ENCODE measurements at regions not wholly inside any gene's neighbourhood (a gene's known extent, or its start where the extent isn't known, plus 50 kb on each side); places are given as distances from the start of the nearest gene placed in this dataset.
"Not testable (repeated sequence)": the region's sequence is repeated elsewhere in the genome, so short reads cannot be mapped to it uniquely, and the experiment has no call there.

- no peak overlapping the region for H3K4me3 Mint-ChIP-seq
- no peaks in the 10 kb centered on the region for H3K36me3 Mint-ChIP-seq
- no peak for ATAC-seq
- DNase-seq: no peak
- no peaks in the 10 kb centered on the region for H3K4me1 Mint-ChIP-seq
- POLR2A ChIA-PET: no interaction called here
- no peaks in the 10 kb centered on the region for H3K27me3 Mint-ChIP-seq
- no peak overlapping the region for H3K27ac Mint-ChIP-seq
- peaks cover 0 to 6% (median 0%) of the 10 kb centered on the region in 9 donors for H3K9me3 Mint-ChIP-seq
These were observed 1021.7 kb downstream of the NR2F1-AS1 start for GRCh38 chr5:92559331-92559730.

- H3K36me3 Mint-ChIP-seq: no peaks in the 10 kb centered on the region
- no peaks in the 10 kb centered on the region for H3K4me1 Mint-ChIP-seq
- POLR2A ChIA-PET: no interaction called here
- no peak overlapping the region for H3K4me3 Mint-ChIP-seq
- DNase-seq: no peak
- no peak overlapping the region for H3K27ac Mint-ChIP-seq
- H3K9me3 Mint-ChIP-seq: peaks cover 0 to 6% (median 0%) of the 10 kb centered on the region in 9 donors
- no peak for ATAC-seq
- no peaks in the 10 kb centered on the region for H3K27me3 Mint-ChIP-seq
These were observed 1024.3 kb downstream of the NR2F1-AS1 start for GRCh38 chr5:92556747-92557146.

DNA sequence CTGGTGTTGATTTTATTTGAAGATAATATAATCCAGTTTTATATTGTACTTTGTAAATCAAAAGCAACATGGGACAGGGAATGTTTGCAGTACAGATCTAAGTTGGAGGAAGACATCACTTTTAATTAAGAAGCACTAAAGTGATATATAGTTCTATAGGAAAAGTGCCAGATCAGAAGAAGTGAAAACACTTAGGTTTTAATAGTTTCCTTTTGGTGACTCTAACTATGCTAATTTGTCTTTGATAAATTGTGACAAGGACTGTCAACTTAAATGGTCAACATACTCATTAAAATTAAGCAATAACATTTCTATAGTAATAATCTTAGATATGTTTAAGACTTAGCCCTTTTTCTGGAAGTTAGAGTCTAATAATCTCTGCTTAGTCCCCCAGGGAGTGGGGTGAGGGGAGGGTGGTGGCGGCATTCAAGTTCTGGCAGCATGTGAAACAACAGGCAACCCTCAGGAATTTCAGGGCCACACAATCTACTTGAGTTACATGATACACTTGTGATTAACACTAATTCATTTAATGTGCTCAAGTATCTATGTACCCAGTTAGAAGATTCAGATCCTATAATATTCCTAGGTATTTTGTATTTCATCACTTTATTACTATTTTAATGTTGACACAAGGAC is 1026.5 kb downstream of the NR2F1-AS1 start:
- H3K9me3 Mint-ChIP-seq: peaks cover 0 to 6% (median 0%) of the 10 kb centered on the region in 9 donors

DNA sequence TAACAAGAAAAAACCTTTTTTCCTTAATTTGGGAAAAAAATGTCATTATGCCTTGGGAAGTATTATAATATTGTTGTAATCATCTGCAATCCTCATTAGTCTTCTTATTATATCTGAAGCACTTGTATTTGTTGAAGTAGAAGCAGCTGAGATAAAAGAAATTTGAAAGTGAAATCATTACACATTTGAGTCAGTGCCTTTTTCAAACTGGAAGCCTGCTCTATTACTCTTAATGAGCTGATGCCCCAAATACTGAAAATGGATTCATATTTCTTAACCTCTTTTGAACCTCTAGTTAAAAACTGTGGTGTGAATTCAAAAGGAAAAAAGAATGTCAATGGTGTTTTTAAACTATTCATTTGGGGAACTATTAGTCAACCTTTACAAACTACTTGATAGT is 1027.7 kb downstream of the NR2F1-AS1 start:
- no peaks in the 10 kb centered on the region for H3K4me1 Mint-ChIP-seq

More for the DNA sequence above, 1026.5 kb downstream of the NR2F1-AS1 start:
- Mint-ChIP-seq H3K4me3 (no peak overlapping the region), H3K27me3 (no peaks in the 10 kb centered on the region), H3K36me3 (no peaks in the 10 kb centered on the region), H3K27ac (no peak overlapping the region), H3K4me1 (no peaks in the 10 kb centered on the region)
- ATAC-seq (no peak), DNase-seq (no peak)
- POLR2A ChIA-PET: no interaction called here

DNA sequence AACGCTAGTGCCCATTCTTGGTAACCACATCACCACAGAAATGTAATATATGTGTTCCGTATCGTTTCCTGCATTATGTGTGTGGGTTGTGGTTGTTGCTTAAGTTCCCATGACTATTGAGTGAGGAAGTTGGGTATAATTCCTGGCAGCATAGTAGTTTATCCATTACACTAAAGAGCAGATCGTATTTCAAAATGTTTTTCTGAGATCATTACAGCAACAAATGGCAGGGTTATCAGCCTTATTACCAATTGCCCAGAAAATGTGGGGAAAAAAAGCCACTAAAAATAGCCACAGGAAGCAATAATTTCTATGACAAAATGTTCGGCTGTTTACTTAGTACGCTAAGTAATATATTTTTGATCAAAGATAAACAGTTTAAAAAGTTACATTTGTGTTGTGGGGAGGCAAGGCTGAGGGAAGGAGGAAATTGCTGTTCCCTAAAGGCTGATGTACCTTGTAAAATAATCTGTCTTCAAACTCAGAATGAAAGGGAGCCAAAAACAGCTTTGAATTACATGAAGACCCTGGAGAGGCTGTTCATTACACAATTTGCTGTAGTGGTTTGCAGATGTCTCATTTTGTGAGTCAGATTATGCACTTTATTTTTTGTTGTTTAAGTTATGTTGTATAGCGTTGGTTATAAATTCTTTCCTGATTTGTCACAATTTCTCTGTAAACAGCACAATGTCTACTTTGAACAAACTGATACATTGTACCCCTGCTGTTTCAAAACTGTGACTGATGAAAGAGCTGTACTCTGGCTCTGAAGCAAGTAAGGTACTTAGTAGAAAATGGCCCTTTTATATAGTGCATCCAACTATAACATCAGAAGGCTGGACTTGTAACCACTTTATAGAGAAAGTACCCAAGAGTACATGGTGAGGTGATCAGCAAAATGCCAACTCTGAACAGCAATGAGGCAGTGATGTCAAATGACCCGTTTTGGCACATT is 1028.5 kb downstream of the NR2F1-AS1 start:
- no peaks in the 10 kb centered on the region for H3K27me3 Mint-ChIP-seq
- H3K36me3 Mint-ChIP-seq: no peaks in the 10 kb centered on the region
- ATAC-seq (no peak), DNase-seq (no peak)
- H3K9me3 Mint-ChIP-seq: peaks cover 0 to 6% (median 0%) of the 10 kb centered on the region in 9 donors
- POLR2A ChIA-PET: no interaction called here
- H3K4me3 Mint-ChIP-seq: no peak overlapping the region
- no peaks in the 10 kb centered on the region for H3K4me1 Mint-ChIP-seq
- H3K27ac Mint-ChIP-seq: no peak overlapping the region

More for the DNA sequence above, 1027.7 kb downstream of the NR2F1-AS1 start:
- POLR2A ChIA-PET: no interaction called here
- Mint-ChIP-seq H3K36me3 (no peaks in the 10 kb centered on the region), H3K27me3 (no peaks in the 10 kb centered on the region), H3K27ac (no peak overlapping the region), H3K4me3 (no peak overlapping the region), H3K9me3 (peaks cover 0 to 6% (median 0%) of the 10 kb centered on the region in 9 donors)
- no peak for DNase-seq
- ATAC-seq: no peak

GRCh38 chr5:92548346-92548745 is 1032.7 kb downstream of the NR2F1-AS1 start:
- Mint-ChIP-seq H3K36me3 (no peaks in the 10 kb centered on the region), H3K4me3 (no peak overlapping the region), H3K9me3 (peaks cover 0 to 7% (median 0%) of the 10 kb centered on the region in 9 donors), H3K27ac (no peak overlapping the region), H3K4me1 (no peaks in the 10 kb centered on the region), H3K27me3 (no peaks in the 10 kb centered on the region)
- POLR2A ChIA-PET: no interaction called here
- DNase-seq: no peak
- ATAC-seq: no peak

GRCh38 chr5:92544596-92544995 is 1036.4 kb downstream of the NR2F1-AS1 start:
- Mint-ChIP-seq H3K4me3 (no peak overlapping the region), H3K36me3 (no peaks in the 10 kb centered on the region), H3K4me1 (no peaks in the 10 kb centered on the region), H3K27ac (no peak overlapping the region), H3K9me3 (peaks cover 0 to 7% (median 0%) of the 10 kb centered on the region in 9 donors), H3K27me3 (no peaks in the 10 kb centered on the region)
- DNase-seq (no peak), ATAC-seq (no peak)
- POLR2A ChIA-PET: no interaction called here

DNA sequence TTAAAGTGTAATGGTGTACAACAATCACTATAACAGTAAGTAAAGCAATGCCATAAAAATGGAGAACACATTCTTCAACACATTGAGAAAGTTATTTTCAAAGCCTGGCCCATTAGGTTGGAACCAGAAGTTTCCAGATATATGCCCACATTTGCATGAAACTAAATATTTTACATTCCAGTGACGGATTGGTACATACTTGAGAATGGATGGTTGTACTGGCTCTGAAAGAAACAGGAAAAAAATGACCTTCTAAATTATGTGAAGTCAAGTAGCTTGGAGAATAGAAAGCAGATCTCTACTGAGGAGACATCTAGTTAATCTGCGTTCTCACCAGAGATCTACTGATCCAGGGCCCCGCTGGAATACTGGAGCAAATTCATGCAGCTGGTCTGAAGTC is 1037.0 kb downstream of the NR2F1-AS1 start:
- Mint-ChIP-seq H3K4me3 (no peak overlapping the region), H3K9me3 (peaks cover 0 to 7% (median 0%) of the 10 kb centered on the region in 9 donors), H3K36me3 (no peaks in the 10 kb centered on the region), H3K4me1 (no peaks in the 10 kb centered on the region), H3K27ac (no peak overlapping the region), H3K27me3 (no peaks in the 10 kb centered on the region)
- DNase-seq (no peak), ATAC-seq (no peak)
- POLR2A ChIA-PET: no interaction called here

DNA sequence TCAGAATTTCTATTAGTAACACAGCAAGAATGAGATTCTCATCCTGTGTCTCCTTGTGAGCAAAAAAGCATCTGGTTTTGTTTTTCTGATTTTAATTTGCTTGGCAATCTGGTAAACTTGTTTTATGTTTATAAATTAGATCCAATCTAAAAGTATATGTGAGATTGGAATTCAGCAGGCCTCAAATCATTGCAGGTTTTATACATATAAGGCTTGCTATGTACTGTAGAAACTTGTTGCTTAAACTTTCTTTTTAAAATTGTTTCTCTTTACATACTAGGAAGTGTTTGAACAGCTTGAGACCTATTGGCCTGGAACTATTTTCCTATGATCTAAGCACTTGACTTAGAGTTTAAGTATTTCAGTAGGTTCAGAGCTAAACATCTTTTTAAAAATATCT is 1037.8 kb downstream of the NR2F1-AS1 start:
- no peaks in the 10 kb centered on the region for H3K4me1 Mint-ChIP-seq
- ATAC-seq (no peak), DNase-seq (no peak)
- no peak overlapping the region for H3K4me3 Mint-ChIP-seq
- peaks cover 0 to 7% (median 3%) of the 10 kb centered on the region in 9 donors for H3K9me3 Mint-ChIP-seq
- H3K27ac Mint-ChIP-seq: no peak overlapping the region
- H3K36me3 Mint-ChIP-seq: no peaks in the 10 kb centered on the region
- POLR2A ChIA-PET: no interaction called here
- H3K27me3 Mint-ChIP-seq: no peaks in the 10 kb centered on the region

DNA sequence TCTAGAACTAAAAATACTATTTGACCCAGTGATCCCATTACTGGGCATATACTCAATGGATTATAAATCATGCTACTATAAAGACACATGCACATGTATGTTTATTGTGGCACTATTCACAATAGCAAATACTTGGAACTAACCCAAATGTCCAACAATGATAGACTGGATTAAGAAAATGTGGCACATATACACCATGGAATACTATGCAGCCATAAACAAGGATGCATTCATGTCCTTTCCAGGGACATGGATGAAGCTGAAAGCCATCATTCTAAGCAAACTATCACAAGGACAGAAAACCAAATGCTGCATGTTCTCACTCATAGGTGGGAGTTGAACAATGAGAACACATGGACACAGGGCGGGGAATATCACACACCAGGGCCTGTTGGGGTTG is 1039.0 kb downstream of the NR2F1-AS1 start:
- H3K27ac Mint-ChIP-seq: peak overlapping the region in 1 of 10 donors; percentile 29
- ATAC-seq, H3K36me3 Mint-ChIP-seq, H3K27me3 Mint-ChIP-seq, H3K4me3 Mint-ChIP-seq, POLR2A ChIA-PET, DNase-seq, H3K4me1 Mint-ChIP-seq: not testable (repeated sequence)
- peaks cover 0 to 15% (median 4%) of the 10 kb centered on the region in 9 donors for H3K9me3 Mint-ChIP-seq

DNA sequence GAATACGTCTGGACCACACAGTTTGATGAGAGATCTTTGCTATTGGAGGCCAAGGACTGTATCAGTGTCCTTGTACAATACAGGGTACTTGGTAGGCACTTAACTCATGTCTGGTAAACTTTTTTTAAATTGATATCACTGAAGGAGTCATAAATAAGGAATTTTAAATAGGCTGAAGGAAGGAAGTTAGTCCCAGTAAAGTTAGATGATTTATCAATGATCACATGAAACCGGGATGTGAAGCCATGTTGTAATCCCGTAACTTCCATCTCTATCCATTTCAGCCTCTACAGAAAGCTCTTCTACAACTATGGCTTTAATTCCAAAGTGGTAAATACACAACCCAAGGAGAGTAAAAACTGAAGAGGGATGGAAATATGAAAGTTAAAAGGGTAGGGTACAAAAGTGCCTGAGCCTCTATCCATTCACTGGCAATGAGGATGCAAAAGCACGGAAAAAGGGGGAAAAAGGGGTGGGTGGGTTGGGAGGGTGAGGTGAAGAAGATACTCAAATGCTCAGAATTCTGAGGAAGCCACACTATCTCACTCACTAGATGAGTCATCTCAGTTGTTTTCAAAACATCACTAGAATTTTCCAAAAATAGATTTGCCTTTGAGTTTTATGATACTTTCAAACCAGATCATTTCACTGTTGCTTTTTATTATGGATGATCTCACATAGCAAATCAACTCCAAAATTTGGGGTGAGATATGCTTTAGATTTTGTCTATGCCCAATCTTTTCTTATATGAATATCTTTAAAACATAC is 1053.5 kb downstream of the NR2F1-AS1 start:
- DNase-seq (no peak), ATAC-seq (no peak)
- Mint-ChIP-seq H3K27ac (no peak overlapping the region), H3K4me3 (no peak overlapping the region), H3K4me1 (no peaks in the 10 kb centered on the region), H3K9me3 (peaks cover 0 to 8% (median 0%) of the 10 kb centered on the region in 9 donors), H3K27me3 (no peaks in the 10 kb centered on the region), H3K36me3 (no peaks in the 10 kb centered on the region)
- POLR2A ChIA-PET: no interaction called here

GRCh38 chr5:92525131-92525530 is 1055.9 kb downstream of the NR2F1-AS1 start:
- Mint-ChIP-seq H3K4me1 (no peaks in the 10 kb centered on the region), H3K27me3 (no peaks in the 10 kb centered on the region), H3K4me3 (no peak overlapping the region), H3K36me3 (no peaks in the 10 kb centered on the region), H3K27ac (no peak overlapping the region), H3K9me3 (peaks cover 0 to 9% (median 3%) of the 10 kb centered on the region in 9 donors)
- POLR2A ChIA-PET: no interaction called here
- no peak for DNase-seq
- no peak for ATAC-seq
